GM06990 (cell line): ENCODE measurements at regions not wholly inside any gene's neighbourhood (a gene's known extent, or its start where the extent isn't known, plus 50 kb on each side); places are given as distances from the start of the nearest gene placed in this dataset.

ENCODE experiments used
- DNase-seq: peaks from one replicate; pipeline ENCODE4 v3.0.0-alpha.2; 2011; ENCODE audit not compliant: insufficient read length; ENCODE audit errors: extremely low read depth
- H3K27me3 ChIP-seq: replicated peaks from 2 replicates; pipeline ENCODE4 v1.6.0; 2011; ENCODE audit warnings: low read length; ENCODE audit not compliant: control insufficient read depth, insufficient read depth
- H3K36me3 ChIP-seq: 2 replicates; pipeline ENCODE4 v1.5.1; 2011; ENCODE audit warnings: low read length; ENCODE audit not compliant: control insufficient read depth, insufficient read depth
- H3K4me3 ChIP-seq: replicated peaks from 2 replicates; pipeline ENCODE4 v1.5.1; 2011; ENCODE audit warnings: low read depth, mild to moderate bottlenecking, control low read depth, low read length
- TF ChIP-seq, protein P1 (sequence below): IDR thresholded peaks from 2 replicates; pipeline ENCODE4 v1.5.1; 2011; ENCODE audit warnings: low read length, control low read depth, mild to moderate bottlenecking, inconsistent platforms; ENCODE audit not compliant: insufficient read depth, poor library complexity, severe bottlenecking

- Histone ChIP-seq H3K27me3 (peaks cover 1% of the 10 kb centered on the region), H3K4me3 (no peak overlapping the region), H3K36me3 (no peaks in the 10 kb centered on the region)
- no peak for DNase-seq
- TF ChIP-seq, protein P1, sequence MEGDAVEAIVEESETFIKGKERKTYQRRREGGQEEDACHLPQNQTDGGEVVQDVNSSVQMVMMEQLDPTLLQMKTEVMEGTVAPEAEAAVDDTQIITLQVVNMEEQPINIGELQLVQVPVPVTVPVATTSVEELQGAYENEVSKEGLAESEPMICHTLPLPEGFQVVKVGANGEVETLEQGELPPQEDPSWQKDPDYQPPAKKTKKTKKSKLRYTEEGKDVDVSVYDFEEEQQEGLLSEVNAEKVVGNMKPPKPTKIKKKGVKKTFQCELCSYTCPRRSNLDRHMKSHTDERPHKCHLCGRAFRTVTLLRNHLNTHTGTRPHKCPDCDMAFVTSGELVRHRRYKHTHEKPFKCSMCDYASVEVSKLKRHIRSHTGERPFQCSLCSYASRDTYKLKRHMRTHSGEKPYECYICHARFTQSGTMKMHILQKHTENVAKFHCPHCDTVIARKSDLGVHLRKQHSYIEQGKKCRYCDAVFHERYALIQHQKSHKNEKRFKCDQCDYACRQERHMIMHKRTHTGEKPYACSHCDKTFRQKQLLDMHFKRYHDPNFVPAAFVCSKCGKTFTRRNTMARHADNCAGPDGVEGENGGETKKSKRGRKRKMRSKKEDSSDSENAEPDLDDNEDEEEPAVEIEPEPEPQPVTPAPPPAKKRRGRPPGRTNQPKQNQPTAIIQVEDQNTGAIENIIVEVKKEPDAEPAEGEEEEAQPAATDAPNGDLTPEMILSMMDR: no peak
Measured at GRCh38 chr1:181349512-181349911, 133.8 kb upstream of the CACNA1E start.

DNA sequence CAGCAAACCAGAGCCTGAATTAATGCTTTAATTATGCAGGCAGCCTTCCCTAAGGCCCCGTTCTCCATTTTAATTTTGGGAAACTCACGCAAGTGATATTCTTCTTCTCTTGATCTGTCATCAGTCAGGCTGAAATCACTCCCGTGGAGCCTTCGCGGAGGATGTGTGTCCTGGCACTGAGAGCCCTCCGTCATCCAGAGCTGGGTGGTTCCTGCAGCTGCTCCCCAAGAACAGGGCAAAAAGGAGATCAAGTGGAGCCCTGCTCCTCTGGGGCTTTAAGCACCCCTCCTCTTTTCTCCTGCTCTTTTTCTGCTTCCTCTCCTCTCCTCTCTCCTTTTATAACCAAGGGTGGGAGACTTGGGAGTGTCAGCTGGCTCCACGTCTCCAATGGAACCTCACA lies 133.2 kb upstream of the CACNA1E start:
- TF ChIP-seq, protein P1: no peak
- no peak for DNase-seq
- no peaks in the 10 kb centered on the region for H3K36me3 ChIP-seq
- peaks cover 1% of the 10 kb centered on the region for H3K27me3 ChIP-seq
- H3K4me3 ChIP-seq: no peak overlapping the region

- Histone ChIP-seq H3K27me3 (peaks cover 1% of the 10 kb centered on the region), H3K36me3 (no peaks in the 10 kb centered on the region), H3K4me3 (no peak overlapping the region)
- no peak for DNase-seq
- TF ChIP-seq, protein P1: no peak
Measured at GRCh38 chr1:181351740-181352139, 131.6 kb upstream of the CACNA1E start.

GRCh38 chr1:181352695-181353094 lies 130.6 kb upstream of the CACNA1E start:
- peaks cover 1% of the 10 kb centered on the region for H3K27me3 ChIP-seq
- H3K36me3 ChIP-seq: no peaks in the 10 kb centered on the region
- DNase-seq: no peak
- no peak overlapping the region for H3K4me3 ChIP-seq
- TF ChIP-seq, protein P1: no peak

GRCh38 chr1:181353526-181353925 lies 129.8 kb upstream of the CACNA1E start:
- no peaks in the 10 kb centered on the region for H3K36me3 ChIP-seq
- H3K4me3 ChIP-seq: no peak overlapping the region
- TF ChIP-seq, protein P1: no peak
- no peak for DNase-seq
- peaks cover 2% of the 10 kb centered on the region for H3K27me3 ChIP-seq

DNA sequence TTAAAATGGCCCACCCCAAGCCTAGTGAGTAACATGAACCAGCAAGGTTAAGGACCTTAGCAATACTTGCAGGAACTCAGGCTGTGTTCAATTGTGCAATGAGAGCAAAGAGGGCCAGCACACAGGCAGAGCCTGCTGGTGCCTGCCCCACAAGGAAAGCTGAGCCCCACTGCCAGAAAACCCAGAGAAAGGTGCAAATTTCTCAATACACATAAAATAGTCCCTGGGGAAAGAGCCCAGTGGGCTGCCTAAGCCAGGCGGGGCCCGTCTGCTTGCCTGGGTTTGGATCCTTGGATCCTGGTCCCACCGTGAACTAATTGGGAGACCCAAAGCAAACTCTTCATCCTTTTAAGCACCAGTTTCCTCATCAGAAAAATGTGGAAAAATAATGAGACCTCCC lies 128.5 kb upstream of the CACNA1E start:
- peaks cover 3% of the 10 kb centered on the region; the same call in 1 of the 2 replicates for H3K27me3 ChIP-seq
- DNase-seq: no peak
- TF ChIP-seq, protein P1: no peak
- H3K4me3 ChIP-seq: no peak overlapping the region
- H3K36me3 ChIP-seq: no peaks in the 10 kb centered on the region
